Activated CD8-positive, alpha-beta memory T cell treated with anti-CD3 and anti-CD28 coated beads for 36 hours (primary cell): ENCODE measurements at regions not wholly inside any gene's neighbourhood (a gene's known extent, or its start where the extent isn't known, plus 50 kb on each side); places are given as distances from the start of the nearest gene placed in this dataset.
"Not testable (repeated sequence)": the region's sequence is repeated elsewhere in the genome, so short reads cannot be mapped to it uniquely, and the experiment has no call there.

Experiments
- CTCF ChIA-PET: fragments of 350-600 bp; sonication (Branson Sonifier 250); formaldehyde crosslinking; loops from one replicate; lab custom pipeline; 2021; ENCODE audit warnings: antibody characterized with exemption; lab: Charles Lee
- POLR2A ChIA-PET: fragments of 350-600 bp; sonication (Branson Sonifier 250); formaldehyde crosslinking; loops from one replicate; lab custom pipeline; 2021; ENCODE audit warnings: antibody characterized with exemption; lab: Charles Lee

DNA sequence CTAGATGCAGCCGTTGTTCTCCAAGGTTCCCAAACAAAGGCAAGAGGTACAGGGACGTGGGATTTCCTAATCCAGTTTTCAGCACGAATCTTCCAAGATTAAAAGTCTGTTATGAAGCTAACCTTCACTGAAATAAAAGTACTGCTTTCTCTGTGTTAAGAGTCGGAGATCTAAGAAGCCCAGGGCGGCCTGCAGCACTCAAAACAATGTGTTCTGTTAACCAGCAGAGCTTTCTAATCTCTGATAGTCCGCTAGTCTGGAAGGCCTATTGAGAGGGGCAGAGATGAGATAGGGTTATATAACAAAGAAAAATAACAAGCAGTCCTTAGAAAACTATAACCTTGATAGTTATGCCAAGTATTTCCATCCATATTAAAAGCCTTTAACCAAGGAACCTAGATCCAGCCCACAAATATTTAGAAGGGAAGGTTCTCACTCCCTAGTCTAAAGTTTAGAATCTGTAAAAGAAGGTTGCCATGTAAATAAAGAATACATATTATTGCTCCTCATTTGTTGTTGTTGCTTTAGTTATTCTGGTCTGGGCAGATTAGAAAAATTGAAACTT, 106.3 kb upstream of the SVIL start:
- POLR2A ChIA-PET: no interaction called here
- CTCF ChIA-PET: no interaction called here

- POLR2A ChIA-PET: no interaction called here
- CTCF ChIA-PET: no interaction called here
Observed at GRCh38 chr10:29738341-29738740, 103.6 kb upstream of the SVIL start.

DNA sequence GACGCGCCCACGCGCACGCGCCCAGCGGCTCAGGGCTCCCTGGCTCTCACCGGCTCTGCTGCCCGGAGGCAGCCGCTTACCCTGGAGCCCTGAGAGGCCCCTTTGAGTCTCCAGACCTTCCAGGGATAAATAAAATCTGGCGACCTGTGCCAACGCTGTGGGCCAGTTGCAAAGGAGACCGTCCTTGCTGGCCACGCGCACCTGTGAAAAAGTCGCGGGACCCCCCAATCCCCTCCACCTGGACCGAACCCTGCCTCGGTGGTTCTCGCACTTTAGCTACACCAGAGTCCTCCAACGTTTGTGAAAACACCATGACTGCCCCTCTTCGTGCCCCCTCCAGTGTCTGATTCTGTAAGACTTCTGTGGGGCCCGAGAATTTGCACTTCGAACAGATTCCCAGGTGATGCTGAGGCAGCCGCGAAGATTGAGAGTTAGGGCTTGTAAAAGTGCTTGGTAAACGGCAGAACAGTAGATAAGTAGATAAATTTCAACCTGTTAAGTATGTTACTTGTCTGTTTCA, 102.4 kb upstream of the SVIL start:
- POLR2A ChIA-PET: interaction anchor here (0.5 kb wide), 1 partner anchor 224 kb away, joined by 4 read pairs; no protein-coding TSS in a partner anchor
- CTCF ChIA-PET: interaction anchor here (1.5 kb wide), 1 partner anchor 63 kb away, joined by 3 read pairs; no protein-coding TSS in a partner anchor

- POLR2A ChIA-PET: interaction anchor here (0.5 kb wide), 1 partner anchor 223 kb away, joined by 4 read pairs; no protein-coding TSS in a partner anchor
- CTCF ChIA-PET: interaction anchor here (0.7 to 1.7 kb wide), 7 partner anchors 9 to 92 kb away, joined by 3 to 5 read pairs (median 3); no protein-coding TSS in a partner anchor
Observed at GRCh38 chr10:29736366-29737073, 101.7 kb upstream of the SVIL start.

- ChIA-PET POLR2A (no interaction called here), CTCF (interaction anchor here (0.7 to 1.7 kb wide), 7 partner anchors 9 to 91 kb away, joined by 3 to 5 read pairs (median 3); no protein-coding TSS in a partner anchor)
Observed at GRCh38 chr10:29735628-29736365, 101.0 kb upstream of the SVIL start.

GRCh38 chr10:29734962-29735627, 100.3 kb upstream of the SVIL start:
- ChIA-PET POLR2A (no interaction called here), CTCF (interaction anchor here (0.6 to 1.7 kb wide), 7 partner anchors 8 to 112 kb away, joined by 3 to 5 read pairs (median 3); no protein-coding TSS in a partner anchor)

- POLR2A ChIA-PET: no interaction called here
- CTCF ChIA-PET: interaction anchor here (0.6 to 1.7 kb wide), 3 partner anchors 7 to 112 kb away, joined by 3 to 4 read pairs (median 3); no protein-coding TSS in a partner anchor
Observed at GRCh38 chr10:29734640-29734961, 99.8 kb upstream of the SVIL start.

GRCh38 chr10:29733323-29733722, 98.6 kb upstream of the SVIL start:
- ChIA-PET CTCF (no interaction called here), POLR2A (no interaction called here)

DNA sequence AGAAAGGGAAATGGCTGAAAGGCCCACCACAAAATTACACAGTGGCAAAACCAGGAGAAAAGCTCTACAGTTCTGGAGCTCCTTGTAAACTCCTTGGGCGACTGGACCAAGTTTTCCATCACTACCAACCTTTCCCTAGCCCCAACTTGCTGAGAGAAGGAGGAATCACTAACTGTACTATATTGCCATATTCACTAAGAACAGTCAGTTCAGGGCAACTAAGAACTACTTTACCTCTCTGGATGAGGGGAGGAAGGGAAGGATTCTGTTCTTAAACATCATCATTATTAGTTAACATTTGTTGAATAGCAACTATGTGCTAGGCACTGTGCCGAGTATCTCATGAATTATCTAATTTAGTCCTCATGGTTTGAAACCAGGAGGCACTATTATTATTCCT, 98.1 kb upstream of the SVIL start:
- ChIA-PET CTCF (no interaction called here), POLR2A (no interaction called here)

DNA sequence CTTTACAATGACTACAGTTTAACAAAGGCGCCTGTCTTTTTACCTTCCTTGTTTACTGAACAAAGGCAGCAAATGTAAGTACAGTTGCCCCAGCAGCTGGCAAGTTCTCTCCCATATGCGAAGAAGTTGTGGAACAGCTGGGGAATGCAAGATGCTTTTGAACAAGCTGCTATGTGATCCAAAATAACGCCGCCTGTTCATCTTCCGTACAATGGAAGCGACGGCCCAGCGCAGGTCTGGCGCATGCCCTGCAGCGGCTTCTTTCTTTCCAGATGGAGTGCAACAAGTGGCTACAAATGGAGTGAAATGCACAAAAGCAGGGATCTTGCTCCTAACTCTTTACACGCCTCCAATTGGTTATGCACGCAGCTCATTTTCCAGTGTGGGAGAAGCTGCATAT, 97.0 kb upstream of the SVIL start:
- CTCF ChIA-PET: no interaction called here
- POLR2A ChIA-PET: interaction anchor here (0.5 kb wide), 1 partner anchor 84 kb away, joined by 3 read pairs; no protein-coding TSS in a partner anchor

DNA sequence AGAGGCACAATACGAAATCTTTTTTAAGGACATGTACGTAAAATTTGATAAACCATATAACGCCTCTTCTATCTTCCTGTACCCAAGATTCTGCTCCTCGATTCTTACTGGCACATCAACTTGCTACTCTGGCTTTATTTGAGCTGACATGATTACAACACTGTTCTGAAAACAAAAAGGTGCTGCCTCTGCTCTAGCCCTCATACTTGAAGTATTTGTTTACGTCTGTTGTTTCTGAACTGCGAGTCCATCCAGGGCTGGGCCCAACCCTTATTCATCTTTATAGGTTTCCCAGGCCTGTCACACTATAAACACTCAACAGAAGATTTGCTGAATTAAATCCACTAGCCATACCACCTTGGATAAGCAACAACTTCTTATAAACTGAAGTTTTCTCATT, 96.2 kb upstream of the SVIL start:
- POLR2A ChIA-PET: no interaction called here
- CTCF ChIA-PET: no interaction called here

GRCh38 chr10:29730458-29730857, 95.7 kb upstream of the SVIL start:
- POLR2A ChIA-PET: no interaction called here
- CTCF ChIA-PET: no interaction called here

DNA sequence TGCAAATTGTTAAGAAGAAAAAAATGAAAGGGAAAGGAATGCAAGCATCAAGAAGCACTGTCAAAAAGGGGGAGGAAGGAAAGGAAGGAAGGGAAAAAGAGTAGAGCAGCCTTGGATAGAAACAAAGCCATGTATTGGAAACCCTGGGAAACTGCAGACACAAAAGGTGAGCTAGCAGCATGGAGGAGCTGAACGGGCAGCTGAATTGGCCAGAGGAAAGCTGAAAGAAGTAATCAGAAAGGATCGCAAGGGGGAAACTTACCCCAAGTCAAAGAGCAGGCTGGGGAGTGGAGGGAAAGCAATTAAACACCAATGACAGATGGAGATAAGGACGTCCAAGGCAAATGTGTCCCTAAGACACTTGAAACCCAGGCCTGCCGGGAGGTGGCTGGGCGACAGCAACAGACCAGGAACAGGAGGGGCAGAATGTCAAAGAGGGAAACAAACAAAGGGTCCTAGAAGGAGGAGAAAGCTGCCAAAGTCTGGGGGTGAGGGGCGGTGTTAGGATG, 93.8 kb upstream of the SVIL start:
- ChIA-PET CTCF (no interaction called here), POLR2A (no interaction called here)

DNA sequence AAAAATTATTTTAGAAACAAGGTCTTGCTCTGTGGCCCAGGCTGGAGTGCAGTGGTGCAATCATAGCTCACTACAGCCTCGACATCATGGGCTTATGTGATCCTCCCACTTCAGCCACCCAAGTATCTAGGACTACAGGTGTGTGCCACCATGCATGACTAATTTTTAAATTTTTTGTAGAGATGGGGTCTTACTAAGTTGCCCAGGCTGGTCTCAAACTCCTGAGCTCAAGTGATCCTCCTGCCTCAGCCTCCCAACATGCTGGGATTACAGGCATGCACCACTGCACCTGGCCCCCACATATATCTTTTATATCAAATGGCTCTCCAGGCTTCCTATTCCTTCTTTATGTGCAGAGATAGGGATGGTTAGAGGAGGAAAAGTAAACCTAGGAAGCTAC, 91.2 kb upstream of the SVIL start:
- CTCF ChIA-PET, POLR2A ChIA-PET: not testable (repeated sequence)

DNA sequence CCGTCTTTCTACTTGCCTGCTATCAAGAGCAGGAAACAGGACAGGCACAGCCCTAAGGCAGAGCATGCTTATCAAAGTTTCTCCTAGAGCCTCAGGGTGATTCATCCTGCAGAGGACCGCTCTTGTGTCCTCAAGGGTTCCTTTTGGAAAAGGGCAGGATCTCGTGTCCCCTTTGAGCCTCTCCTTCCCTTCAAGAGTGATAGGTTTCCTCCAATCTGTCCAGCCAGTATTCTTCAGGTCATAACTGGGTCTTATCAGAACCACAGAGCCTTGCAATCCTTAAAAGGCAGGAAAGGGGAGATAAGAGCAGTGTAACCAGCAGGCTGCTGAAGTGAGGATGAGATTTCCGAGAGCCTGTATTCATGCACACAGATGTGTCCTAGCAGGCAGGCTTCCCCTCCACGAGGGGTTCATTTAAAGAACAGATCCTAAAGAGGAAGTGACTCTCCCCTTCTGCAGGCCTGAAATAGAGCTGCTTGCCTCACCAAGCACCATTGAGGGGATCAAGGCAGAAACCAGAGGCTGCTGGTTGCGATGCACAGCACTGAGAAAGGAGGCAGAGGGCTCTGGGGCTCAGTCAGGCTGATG, 90.5 kb upstream of the SVIL start:
- ChIA-PET POLR2A (no interaction called here), CTCF (no interaction called here)

GRCh38 chr10:29723726-29724125, 89.0 kb upstream of the SVIL start:
- CTCF ChIA-PET: no interaction called here

DNA sequence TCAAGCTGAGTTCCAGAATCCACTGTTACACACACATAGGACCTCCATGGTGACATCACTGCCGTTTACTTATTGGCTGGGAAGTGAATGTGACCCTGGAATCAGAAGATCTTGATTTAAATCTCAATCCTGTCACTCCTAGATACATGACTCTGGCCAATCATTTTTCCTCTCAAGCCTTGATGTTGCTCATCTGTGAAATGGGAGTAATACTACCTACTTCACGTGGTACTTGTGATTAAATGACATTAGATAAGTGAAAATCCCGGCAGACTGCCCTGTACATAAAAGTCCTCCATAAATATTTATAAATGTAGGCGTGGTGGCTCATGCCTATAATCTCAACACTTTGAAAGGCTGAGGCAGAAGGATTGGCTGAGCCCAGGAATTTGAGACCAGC, 88.0 kb upstream of the SVIL start:
- ChIA-PET CTCF (interaction anchor here (1.0 kb wide), 1 partner anchor 32 kb away, joined by 4 read pairs; no protein-coding TSS in a partner anchor), POLR2A (no interaction called here)

More at GRCh38 chr10:29723726-29724125, 89.0 kb upstream of the SVIL start:
- POLR2A ChIA-PET: no interaction called here

- POLR2A ChIA-PET: no interaction called here
Observed at GRCh38 chr10:29720149-29720548, 85.4 kb upstream of the SVIL start.

GRCh38 chr10:29719281-29719675, 84.5 kb upstream of the SVIL start:
- ChIA-PET CTCF (no interaction called here), POLR2A (no interaction called here)

More at GRCh38 chr10:29720149-29720548, 85.4 kb upstream of the SVIL start:
- CTCF ChIA-PET: no interaction called here
